NCI-H82 (cell line): ENCODE measurements at regions not wholly inside any gene's neighbourhood (a gene's known extent, or its start where the extent isn't known, plus 50 kb on each side); places are given as distances from the start of the nearest gene placed in this dataset.
"Not testable (repeated sequence)": the region's sequence is repeated elsewhere in the genome, so short reads cannot be mapped to it uniquely, and the experiment has no call there.

Source experiments
- DNase-seq: peaks from one replicate; lab custom pipeline; 2025; lab: John Stamatoyannopoulos, UW

GRCh38 chr6:9697263-9697931 lies 717.5 kb downstream of the TFAP2A start:
- DNase-seq = no peak

DNA sequence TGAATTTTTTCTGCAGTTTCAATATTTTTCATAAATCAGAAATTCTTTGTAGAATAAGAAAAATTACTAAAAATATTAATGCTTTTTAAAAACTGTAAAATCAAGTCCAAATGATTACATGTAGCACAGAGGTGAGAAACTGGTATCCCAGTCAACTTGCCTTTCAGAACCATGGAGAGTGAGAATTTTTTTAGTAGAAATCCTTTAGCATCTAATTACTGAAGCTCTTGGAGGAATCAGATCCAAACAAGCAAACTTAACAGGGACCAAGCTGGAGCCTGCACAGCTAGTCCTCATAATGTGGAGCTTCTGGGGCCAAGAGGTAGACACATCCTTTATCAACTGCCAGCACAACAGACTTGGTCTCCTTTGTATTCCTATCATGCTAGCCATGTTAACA lies 724.5 kb downstream of the TFAP2A start:
- DNase-seq = no peak

- DNase-seq = not testable (repeated sequence)
Observed at GRCh38 chr6:9680727-9681126, 734.1 kb downstream of the TFAP2A start.

DNA sequence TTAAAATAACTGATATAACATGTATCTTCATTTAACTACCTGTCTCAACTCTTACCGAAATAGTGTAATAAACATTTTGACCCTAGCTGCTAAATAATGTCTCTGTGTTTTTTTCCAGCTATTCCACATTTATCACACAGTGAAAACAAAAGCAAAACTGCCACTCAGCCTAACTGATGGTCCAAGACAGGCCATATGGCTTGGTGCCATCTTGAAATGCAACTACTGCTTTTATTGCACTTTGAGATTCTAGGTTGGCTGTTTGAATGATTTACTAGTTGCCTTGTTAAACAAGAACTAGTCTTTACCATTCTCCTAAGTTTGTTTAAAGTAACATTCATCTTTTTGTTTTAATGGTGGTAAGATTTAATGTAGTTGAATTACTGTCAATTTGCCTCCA lies 739.8 kb downstream of the TFAP2A start:
- no peak for DNase-seq

GRCh38 chr6:9659848-9660247 lies 755.0 kb downstream of the TFAP2A start:
- DNase-seq = no peak

DNA sequence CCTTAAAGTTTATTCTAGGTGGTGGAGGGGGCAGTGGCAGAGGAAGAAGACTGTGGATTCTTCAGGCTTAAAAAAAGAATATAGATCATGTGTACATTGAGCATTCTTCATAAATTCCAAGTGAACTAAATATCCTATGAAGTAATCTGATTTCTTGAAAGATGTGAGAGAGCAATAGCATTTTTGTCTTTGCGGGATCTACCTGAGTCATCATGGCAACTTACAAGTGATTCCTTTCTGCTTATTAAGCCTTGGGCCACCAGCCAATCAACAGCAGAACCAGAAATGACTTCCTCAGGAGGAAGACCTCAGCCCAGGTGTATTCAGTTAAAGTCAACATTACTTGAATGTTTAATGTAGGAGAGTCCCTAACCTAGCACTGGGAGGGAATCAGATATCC lies 756.9 kb downstream of the TFAP2A start:
- DNase-seq = no peak

GRCh38 chr6:9647599-9647998 lies 767.3 kb downstream of the TFAP2A start:
- DNase-seq = no peak

- DNase-seq = no peak
Observed at GRCh38 chr6:9647071-9647445, 767.8 kb downstream of the TFAP2A start.

- DNase-seq = no peak
Observed at GRCh38 chr6:9646342-9647070, 768.4 kb downstream of the TFAP2A start.

DNA sequence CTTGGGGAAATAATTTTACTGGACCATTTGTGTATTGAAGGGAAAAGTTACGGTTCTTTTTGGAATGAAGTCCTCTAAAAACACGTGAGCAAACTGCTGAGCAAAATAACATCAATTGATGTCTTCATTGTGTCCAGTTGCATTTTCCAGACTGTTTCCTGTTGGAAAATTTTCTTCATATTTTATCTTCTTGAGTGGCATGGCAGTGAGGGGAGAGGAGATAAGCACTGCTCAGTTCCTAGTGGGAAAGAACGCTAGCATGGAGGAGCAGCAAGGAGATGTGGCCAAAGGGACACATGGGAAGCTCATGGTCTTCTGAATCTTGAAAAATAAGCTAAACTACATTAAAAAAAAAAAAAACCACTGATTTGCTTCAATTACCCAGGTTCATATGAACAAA lies 776.0 kb downstream of the TFAP2A start:
- DNase-seq = no peak

DNA sequence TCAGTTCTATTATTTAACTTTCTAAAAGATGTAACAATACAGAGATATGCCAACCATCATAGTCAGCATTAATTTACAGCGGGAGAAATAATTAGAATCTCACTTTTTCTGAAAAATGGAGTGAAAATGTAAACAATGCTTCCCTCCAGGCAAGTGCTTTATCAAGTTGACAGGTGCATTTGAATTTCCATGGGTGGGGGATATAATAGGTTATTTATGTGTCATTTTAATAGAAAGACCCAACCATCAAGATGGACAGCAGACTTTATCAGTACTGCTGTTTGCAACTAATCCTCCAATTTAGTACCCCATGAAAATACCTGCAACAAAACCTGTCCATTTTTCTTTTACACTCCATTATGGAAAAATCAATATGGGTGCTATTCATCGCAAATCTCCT lies 780.1 kb downstream of the TFAP2A start:
- DNase-seq = no peak

- no peak for DNase-seq
Observed at GRCh38 chr6:9632026-9632425, 782.8 kb downstream of the TFAP2A start.

- DNase-seq = no peak
Observed at GRCh38 chr6:9628819-9629218, 786.1 kb downstream of the TFAP2A start.

GRCh38 chr6:9627916-9628315 lies 787.0 kb downstream of the TFAP2A start:
- DNase-seq = no peak

GRCh38 chr6:9623985-9624384 lies 790.9 kb downstream of the TFAP2A start:
- DNase-seq = no peak

DNA sequence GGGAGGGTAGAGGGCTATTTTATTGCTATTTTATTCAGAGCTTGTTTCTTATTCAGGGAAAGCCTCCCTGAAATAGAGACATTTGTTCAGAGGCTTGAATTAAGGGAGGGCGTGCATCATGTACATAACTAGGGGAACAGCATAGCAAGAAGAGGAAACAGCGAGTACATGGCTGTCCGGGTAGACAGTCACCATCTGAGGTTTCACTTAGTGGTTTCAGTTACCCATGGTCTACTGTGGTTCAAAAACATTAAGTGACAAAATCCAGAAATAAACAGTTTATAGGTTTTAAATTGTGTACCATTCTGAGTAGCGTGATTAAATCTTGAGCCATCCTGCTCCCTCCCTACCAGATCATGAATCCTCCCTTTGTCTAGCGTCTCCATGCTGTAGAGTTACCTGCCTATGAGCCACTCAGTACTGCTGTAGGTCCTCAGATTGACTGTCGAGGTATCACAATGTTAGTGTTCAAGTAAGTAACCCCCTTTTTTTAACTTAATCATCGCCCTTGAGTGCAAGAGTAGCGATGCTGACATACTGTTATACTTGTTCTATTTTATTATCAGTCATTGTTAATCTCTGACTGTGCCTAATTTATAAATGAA lies 791.5 kb downstream of the TFAP2A start:
- no peak for DNase-seq

DNA sequence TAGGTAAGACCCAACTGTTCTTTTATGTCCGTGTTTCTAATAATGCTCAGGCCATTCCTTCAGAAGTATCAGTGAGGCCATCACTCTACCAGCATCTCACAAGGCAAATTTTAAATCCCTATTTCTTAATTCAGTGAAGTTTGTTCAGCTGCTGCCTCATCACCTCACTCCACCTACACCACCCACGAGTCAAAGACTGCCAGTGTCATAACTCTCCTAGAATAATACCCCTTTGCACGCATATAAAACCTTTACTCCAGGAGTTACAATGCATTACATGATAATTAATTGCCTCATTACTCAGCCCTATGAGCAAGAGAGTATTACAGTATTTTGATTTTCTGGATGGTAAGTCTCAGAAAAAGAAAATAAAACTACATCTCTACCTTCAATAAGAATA lies 793.6 kb downstream of the TFAP2A start:
- no peak for DNase-seq

GRCh38 chr6:9620687-9621086 lies 794.2 kb downstream of the TFAP2A start:
- no peak for DNase-seq

GRCh38 chr6:9620263-9620662 lies 794.6 kb downstream of the TFAP2A start:
- no peak for DNase-seq

GRCh38 chr6:9614778-9615177 lies 800.1 kb downstream of the TFAP2A start:
- no peak for DNase-seq

DNA sequence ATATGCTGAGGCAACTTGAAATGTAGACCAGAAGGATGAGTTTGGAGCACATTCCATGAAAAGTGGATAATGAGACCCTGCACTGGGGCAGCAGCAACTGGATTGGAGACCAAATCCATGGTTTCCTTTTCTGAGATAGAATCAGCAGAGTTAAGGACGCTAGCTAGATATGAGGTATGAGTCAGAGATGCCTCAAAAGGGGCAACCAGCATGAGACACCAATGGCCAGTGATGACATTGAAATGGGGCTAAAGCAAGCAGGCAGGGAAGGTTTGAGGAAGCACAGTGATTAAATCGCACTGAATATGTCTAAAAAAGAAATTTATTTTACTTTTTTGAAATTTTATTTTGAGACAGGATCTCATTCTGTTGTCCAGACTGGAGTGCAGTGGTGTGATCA lies 802.4 kb downstream of the TFAP2A start:
- no peak for DNase-seq

DNA sequence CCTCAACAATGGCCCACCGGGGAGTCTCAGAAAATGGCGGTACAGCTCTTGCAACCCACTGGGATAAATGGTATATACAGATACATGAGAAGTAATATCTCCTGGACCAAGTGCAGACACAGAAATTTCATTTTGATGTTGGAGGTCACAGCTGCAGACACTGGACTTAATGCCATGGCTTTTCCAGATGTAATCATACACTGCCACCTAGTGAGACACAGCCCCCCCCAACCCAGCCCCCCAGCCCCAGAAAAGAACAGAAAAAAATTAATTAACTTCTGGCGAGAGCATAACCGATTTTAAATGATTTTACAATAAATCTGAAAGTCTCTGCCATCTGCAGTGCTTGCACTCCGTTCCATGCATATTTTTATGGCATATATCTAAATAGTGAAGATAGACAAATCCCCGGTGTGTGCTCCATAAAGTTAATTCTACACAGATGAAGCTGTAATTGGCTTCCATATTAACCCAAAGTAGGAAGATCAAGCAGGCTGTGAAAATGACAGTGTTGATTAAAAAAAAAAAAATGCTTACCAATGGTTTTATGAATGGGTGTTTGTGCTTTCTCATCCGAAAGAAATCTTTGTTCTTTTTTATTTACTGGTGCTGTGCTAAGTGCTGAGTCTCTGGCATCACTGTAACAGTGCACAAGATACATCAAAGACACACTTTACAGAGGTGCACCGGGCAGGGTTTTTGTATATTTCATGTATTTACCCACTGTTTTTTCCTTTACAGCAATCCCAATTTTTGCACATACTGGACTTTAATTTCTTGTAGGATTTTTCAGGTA lies 804.1 kb downstream of the TFAP2A start:
- no peak for DNase-seq
